Smooth muscle cell (in vitro differentiated cells): ENCODE measurements at regions not wholly inside any gene's neighbourhood (a gene's known extent, or its start where the extent isn't known, plus 50 kb on each side); places are given as distances from the start of the nearest gene placed in this dataset.
"Not testable (repeated sequence)": the region's sequence is repeated elsewhere in the genome, so short reads cannot be mapped to it uniquely, and the experiment has no call there.

Source experiments
- DNase-seq: peaks from one replicate; lab custom pipeline; 2025; ENCODE audit not compliant: unreplicated experiment; lab: John Stamatoyannopoulos, UW
- H2AFZ ChIP-seq: fragments of 200-600 bp; sonication (generic); 2 replicates; pipeline ENCODE4 v1.6.0; 2016; ENCODE audit warnings: antibody characterized with exemption, low read depth, mild to moderate bottlenecking
- H3F3A ChIP-seq: fragments of 200-600 bp; sonication (generic); 2 replicates; pipeline ENCODE4 v1.6.0; 2017; ENCODE audit warnings: antibody characterized with exemption, low read depth
- H3K27ac ChIP-seq: fragments of 200-600 bp; sonication (generic); 2 replicates; pipeline ENCODE4 v1.5.1; 2016; ENCODE audit warnings: low read depth, mild to moderate bottlenecking
- H3K27me3 ChIP-seq: fragments of 200-600 bp; sonication (generic); 2 replicates; pipeline ENCODE4 v1.6.1; 2016; ENCODE audit warnings: low read depth, mild to moderate bottlenecking
- H3K36me3 ChIP-seq: fragments of 200-600 bp; sonication (generic); 2 replicates; pipeline ENCODE4 v1.5.1; 2016; ENCODE audit warnings: low read depth
- H3K4me1 ChIP-seq: fragments of 200-600 bp; sonication (generic); 2 replicates; pipeline ENCODE4 v1.5.1; 2016; ENCODE audit warnings: low read depth
- H3K4me2 ChIP-seq: fragments of 200-600 bp; sonication (generic); 2 replicates; pipeline ENCODE4 v1.6.0; 2016; ENCODE audit warnings: mild to moderate bottlenecking
- H3K4me3 ChIP-seq: fragments of 200-600 bp; sonication (generic); 2 replicates; pipeline ENCODE4 v1.5.1; 2016; ENCODE audit warnings: mild to moderate bottlenecking
- H3K79me2 ChIP-seq: fragments of 200-600 bp; sonication (generic); 2 replicates; pipeline ENCODE4 v1.6.0; 2016; ENCODE audit warnings: low read depth, mild to moderate bottlenecking
- H3K9ac ChIP-seq: fragments of 200-600 bp; sonication (generic); 2 replicates; pipeline ENCODE4 v1.6.0; 2016; ENCODE audit warnings: low read depth
- H3K9me3 ChIP-seq: fragments of 200-600 bp; sonication (generic); replicated peaks from 2 replicates; pipeline ENCODE4 v1.5.1; 2016; ENCODE audit warnings: low read depth
- H4K20me1 ChIP-seq: fragments of 200-600 bp; sonication (generic); 2 replicates; pipeline ENCODE4 v1.6.0; 2016; ENCODE audit warnings: low read depth
- WGBS: methylation state at CpG from one replicate; pipeline ENCODE4 v1.1.7; 2016; ENCODE audit warnings: low lambda C conversion rate; 5-methylcytosine and 5-hydroxymethylcytosine counted together
- TF ChIP-seq, protein P1 (sequence below): fragments of 200-600 bp; sonication (generic); IDR thresholded peaks from 2 replicates; pipeline ENCODE4 v1.5.1; 2017; ENCODE audit warnings: borderline replicate concordance, mild to moderate bottlenecking, antibody characterized with exemption; ENCODE audit not compliant: insufficient read depth, poor library complexity, severe bottlenecking

DNA sequence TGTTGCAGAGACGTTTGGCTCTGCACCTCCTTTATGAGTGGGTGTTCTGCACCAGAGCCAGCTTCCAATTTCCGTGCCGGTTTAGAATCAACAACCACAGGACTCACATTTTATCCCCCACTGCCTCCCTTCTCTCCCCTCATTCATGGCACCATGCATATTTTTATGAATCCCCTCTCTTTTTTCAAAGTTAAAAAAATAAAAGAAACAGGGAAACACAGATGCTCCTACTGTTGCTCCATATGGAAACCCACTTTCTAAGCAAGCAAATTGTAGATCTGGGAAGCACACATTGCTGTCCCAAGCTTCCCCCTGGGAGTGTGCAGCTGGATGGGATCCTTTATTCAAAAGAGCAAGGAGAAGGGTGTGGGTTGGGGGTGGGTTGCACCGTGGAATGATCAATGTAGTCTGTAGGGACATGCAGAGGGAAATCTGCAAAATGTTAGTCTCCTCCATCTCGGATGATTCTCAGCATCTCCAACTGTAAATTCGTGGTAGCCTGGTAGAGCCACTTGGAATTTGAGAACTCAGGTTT, 410.0 kb upstream of the ADAMTSL1 start:
- Histone ChIP-seq H3F3A (peaks cover 2% of the 10 kb centered on the region), H3K27ac (no peak overlapping the region), H3K79me2 (no peaks in the 10 kb centered on the region), H3K4me1 (no peaks in the 10 kb centered on the region), H3K9me3 (no peaks in the 10 kb centered on the region), H3K36me3 (no peaks in the 10 kb centered on the region), H3K9ac (no peak overlapping the region), H3K4me2 (no peak overlapping the region), H3K27me3 (peaks cover 32% of the 10 kb centered on the region), H2AFZ (no peak overlapping the region), H4K20me1 (no peaks in the 10 kb centered on the region), H3K4me3 (no peak overlapping the region)
- TF ChIP-seq, protein P1, sequence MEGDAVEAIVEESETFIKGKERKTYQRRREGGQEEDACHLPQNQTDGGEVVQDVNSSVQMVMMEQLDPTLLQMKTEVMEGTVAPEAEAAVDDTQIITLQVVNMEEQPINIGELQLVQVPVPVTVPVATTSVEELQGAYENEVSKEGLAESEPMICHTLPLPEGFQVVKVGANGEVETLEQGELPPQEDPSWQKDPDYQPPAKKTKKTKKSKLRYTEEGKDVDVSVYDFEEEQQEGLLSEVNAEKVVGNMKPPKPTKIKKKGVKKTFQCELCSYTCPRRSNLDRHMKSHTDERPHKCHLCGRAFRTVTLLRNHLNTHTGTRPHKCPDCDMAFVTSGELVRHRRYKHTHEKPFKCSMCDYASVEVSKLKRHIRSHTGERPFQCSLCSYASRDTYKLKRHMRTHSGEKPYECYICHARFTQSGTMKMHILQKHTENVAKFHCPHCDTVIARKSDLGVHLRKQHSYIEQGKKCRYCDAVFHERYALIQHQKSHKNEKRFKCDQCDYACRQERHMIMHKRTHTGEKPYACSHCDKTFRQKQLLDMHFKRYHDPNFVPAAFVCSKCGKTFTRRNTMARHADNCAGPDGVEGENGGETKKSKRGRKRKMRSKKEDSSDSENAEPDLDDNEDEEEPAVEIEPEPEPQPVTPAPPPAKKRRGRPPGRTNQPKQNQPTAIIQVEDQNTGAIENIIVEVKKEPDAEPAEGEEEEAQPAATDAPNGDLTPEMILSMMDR, result no peak
- WGBS, result 68% methylated on average over 6 of the region's 6 CpGs
- no peak for DNase-seq

GRCh38 chr9:18066608-18067007, 407.3 kb upstream of the ADAMTSL1 start:
- H3F3A ChIP-seq, DNase-seq, H3K36me3 ChIP-seq, H3K9me3 ChIP-seq, H3K4me1 ChIP-seq, H3K4me3 ChIP-seq, H3K79me2 ChIP-seq, H2AFZ ChIP-seq, H3K4me2 ChIP-seq, H3K27ac ChIP-seq, H3K9ac ChIP-seq, H4K20me1 ChIP-seq: not testable (repeated sequence)
- WGBS, result 100% methylated on average over 2 of the region's 2 CpGs
- H3K27me3 ChIP-seq, result peaks cover 45% of the 10 kb centered on the region

- Histone ChIP-seq H3K9ac (no peak overlapping the region), H2AFZ (no peak overlapping the region), H4K20me1 (no peaks in the 10 kb centered on the region), H3K36me3 (no peaks in the 10 kb centered on the region), H3K27me3 (peaks cover 38% of the 10 kb centered on the region), H3K9me3 (no peaks in the 10 kb centered on the region), H3F3A (peaks cover 2% of the 10 kb centered on the region), H3K4me3 (no peak overlapping the region), H3K4me2 (peak overlapping the region; percentile 19), H3K79me2 (no peaks in the 10 kb centered on the region), H3K4me1 (no peaks in the 10 kb centered on the region), H3K27ac (peak overlapping the region; percentile 10)
- TF ChIP-seq, protein P1, result no peak
- no peak for DNase-seq
- 23% methylated on average over 6 of the region's 6 CpGs for WGBS
Measured at GRCh38 chr9:18067548-18068120, 406.3 kb upstream of the ADAMTSL1 start.

- Histone ChIP-seq H3K9ac (no peak overlapping the region), H3K9me3 (no peaks in the 10 kb centered on the region), H3K79me2 (no peaks in the 10 kb centered on the region), H4K20me1 (no peaks in the 10 kb centered on the region), H3K4me2 (no peak overlapping the region), H3K36me3 (no peaks in the 10 kb centered on the region), H2AFZ (no peak overlapping the region), H3F3A (peaks cover 2% of the 10 kb centered on the region), H3K4me1 (no peaks in the 10 kb centered on the region), H3K27ac (no peak overlapping the region), H3K27me3 (peaks cover 31% of the 10 kb centered on the region), H3K4me3 (no peak overlapping the region)
- 54% methylated on average over 3 of the region's 3 CpGs for WGBS
- DNase-seq, result no peak
- TF ChIP-seq, protein P1, result no peak
Measured at GRCh38 chr9:18068900-18069299, 405.1 kb upstream of the ADAMTSL1 start.
